Right lung (tissue), 2 donors: ENCODE measurements at regions not wholly inside any gene's neighbourhood (a gene's known extent, or its start where the extent isn't known, plus 50 kb on each side); places are given as distances from the start of the nearest gene placed in this dataset.

ENCODE experiments used
- DNase-seq, 2 donors: peaks; one replicate each; pipeline ENCODE4 v3.0.0-alpha.2; 2013

DNA sequence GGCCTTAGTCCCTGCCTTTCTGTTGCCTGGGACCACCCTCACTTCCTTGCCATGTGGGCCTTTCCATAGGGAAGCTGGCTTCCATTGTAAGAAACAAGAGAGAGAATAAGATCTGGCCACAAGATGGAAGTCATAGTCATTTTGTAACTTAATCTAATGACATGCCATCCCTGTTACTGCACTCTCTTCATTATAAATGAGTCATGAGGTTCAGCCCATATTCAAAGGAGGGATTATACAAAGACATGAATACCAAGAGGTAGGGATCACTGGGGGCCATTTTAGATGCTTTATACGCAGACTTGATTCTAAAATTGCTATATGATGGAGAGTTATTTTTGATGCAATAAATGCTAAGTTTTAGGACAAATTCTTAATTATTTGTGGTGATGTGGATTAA is 75.2 kb upstream of the CELF2 start:
- no peak for DNase-seq

- DNase-seq, result no peak
These were observed 71.6 kb upstream of the CELF2 start for GRCh38 chr10:10946081-10946480.

- DNase-seq, result no peak
These were observed 70.9 kb upstream of the CELF2 start for GRCh38 chr10:10946801-10947200.

DNA sequence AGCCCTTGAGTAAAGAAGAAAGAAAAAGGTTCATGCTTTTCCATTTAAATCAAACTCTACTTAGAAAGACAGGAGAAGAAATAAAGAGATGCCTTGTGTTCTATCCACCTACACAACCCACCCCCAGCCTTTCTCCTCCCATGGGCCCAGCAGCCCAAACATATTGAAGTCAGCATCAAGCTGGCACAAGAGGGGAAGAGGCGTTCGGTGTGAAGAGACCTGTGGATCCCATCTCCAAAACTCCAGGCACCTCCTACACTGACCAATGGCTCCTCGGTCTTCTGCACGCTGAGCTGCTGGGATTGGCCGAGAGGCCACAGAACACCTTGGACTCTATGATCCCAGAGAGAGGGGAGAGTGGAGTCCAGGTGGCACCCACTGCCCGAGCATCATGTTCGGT is 66.0 kb upstream of the CELF2 start:
- no peak for DNase-seq

DNA sequence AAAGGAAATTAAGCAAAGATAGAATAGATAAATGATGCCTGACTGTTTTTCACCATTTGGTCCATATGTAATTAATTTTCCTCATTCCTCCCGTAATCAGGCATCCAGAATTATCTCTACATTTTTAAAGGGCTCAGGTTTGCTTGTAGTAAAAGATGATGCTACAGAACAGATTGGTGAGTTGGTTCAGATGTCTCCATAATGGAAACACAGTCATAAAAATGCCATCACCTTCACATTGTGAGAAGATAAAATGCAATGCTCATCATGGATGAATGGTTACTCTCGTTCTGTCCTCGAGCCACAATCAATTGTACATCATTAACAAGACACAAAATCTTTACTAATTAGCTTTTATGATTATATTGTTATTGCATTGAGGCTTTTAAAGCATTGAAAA is 64.9 kb upstream of the CELF2 start:
- no peak for DNase-seq

DNA sequence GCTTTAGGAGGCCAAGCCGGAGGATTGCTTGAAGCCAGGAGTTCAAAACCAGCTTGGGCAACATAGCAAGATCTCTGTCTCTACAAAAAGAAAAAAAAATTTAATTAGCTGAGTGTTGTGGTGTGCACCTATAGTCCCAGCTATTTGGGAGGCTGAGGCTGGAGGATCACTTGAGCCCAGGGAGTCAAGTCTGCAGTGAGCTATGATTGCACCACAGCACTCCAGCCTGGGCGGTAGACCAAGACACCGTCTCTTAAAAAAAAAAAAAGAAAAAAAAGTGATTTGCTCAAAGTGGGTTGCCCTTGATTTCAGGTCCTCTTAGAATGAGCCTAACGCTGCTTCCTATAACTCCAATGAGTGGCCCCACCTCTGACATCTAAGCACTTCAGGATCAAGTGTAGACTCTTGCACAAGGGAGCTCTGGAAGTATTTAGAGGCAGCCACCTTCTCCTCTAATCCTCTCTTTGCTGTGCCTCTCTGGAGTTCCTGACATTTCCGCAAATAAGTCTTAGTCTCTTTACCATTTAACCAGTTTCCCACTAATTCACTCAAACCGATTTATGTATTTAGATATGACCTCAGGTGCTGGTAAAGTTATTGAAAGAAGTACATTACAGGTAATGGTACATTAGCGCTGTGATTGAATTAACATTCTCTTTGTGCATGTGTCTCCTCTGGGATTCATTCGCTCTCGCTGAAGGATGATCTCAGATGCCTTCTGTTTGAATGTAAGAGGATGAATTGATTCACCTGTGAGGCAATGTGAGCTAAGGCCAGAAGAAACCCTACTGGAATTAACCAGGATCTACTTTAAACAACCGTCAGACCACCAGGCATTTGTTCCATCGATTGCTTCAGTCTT is 60.8 kb upstream of the CELF2 start:
- DNase-seq, result no peak

DNA sequence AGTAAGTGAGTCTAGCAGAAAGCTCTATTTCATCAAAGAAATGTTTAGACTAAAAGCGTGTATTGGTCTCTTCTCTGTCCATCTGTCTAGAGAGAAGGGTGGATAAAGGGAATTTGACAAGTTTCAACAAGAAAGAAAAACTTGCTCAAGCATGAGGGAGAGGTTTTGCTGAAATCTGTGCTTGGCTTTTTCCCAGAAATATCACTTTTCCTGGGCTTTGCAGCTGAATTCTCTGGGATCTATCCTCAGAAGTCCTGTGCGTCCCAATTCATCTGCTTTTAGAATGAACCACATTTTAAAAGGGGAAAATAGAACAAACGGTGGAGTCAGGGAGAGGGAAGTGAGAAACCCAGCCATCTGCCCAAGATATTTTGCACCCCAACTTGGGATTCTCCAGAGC is 59.6 kb upstream of the CELF2 start:
- DNase-seq, result no peak

- no peak for DNase-seq
These were observed 58.0 kb upstream of the CELF2 start for GRCh38 chr10:10959666-10960065.

- no peak for DNase-seq
These were observed 57.1 kb upstream of the CELF2 start for GRCh38 chr10:10960534-10960933.

GRCh38 chr10:10961072-10961471 is 56.6 kb upstream of the CELF2 start:
- no peak for DNase-seq

DNA sequence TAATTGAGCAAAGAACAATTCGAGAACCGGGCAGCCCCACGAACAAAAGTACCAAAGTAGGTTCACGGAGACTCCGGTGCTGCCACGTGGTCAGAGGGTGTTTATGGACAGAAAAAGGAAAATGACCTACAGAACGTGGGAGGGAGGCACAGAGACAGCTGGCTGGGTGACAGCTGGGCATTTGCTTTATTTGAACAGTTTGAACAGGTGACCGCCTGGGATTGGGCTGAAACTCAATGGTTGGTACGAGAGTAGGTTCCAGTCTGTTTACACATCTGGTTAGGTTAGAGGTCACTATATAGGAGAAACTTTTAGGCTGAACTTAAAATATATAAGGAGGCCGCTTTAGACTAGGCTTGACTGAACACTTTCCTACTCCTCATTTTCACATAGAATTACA is 50.6 kb upstream of the CELF2 start:
- DNase-seq, result no peak

DNA sequence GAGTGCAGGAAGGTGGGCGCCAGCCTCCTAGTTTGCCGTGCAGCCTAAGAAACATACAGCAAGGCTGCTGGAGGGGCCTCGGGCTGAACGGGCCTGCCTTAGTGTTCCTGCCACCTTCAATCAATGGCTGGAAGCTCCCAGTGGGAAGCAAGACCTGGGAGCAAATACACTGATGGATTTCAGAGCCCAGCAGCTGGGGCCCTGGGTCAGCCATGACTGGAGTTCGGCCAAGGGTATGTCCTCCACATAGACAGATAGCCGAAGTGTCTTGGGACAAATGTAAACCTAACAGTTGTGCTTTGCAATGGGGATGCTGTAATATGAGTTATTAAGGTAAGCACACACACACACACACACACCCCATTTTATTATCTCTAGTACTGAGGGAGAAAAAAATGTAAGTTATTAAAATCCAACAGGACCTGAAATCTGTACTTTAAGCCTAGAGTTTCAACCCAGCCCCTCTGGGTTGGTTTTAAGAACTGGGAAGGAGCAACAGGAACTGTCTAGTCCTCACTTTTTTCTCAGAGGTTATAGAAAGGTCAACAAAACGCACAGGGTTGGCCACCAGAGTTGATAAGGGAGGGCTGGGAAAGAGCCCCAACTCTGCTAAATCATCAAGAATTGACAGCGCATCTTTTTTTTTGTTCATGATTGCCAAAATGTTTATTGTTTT is 50.0 kb upstream of the CELF2 start:
- DNase-seq, result peak; percentile 29 to 80
